H1 (cell line): ENCODE measurements at regions not wholly inside any gene's neighbourhood (a gene's known extent, or its start where the extent isn't known, plus 50 kb on each side); places are given as distances from the start of the nearest gene placed in this dataset.

ENCODE experiments used
- CTCF ChIA-PET: fragments of 300-600 bp; sonication (Branson Sonifier 250); formaldehyde crosslinking; loops from one replicate; lab custom pipeline; 2021; ENCODE audit not compliant: partially characterized antibody; lab: Charles Lee
- POLR2A ChIA-PET: fragments of 300-600 bp; sonication (Branson Sonifier 250); formaldehyde crosslinking; loops from one replicate; lab custom pipeline; 2021; ENCODE audit warnings: inconsistent platforms; ENCODE audit not compliant: partially characterized antibody; lab: Charles Lee
- DNase-seq, 2 experiments: peaks; one replicate each; pipeline versions ENCODE4 v3.0.0 to v3.0.0-alpha.2; 2010 to 2022; ENCODE audit warnings: low spot score in 2 of 2, low read depth in 1 of 2, mixed read lengths in 1 of 2
- FAIRE-seq: peaks from 2 replicates; lab custom pipeline; 2011; peaks lifted over from hg19 to GRCh38; lab: Jason Lieb, UNC
- H2AFZ ChIP-seq: 2 replicates; pipeline ENCODE4 v1.8.1; 2012; ENCODE audit warnings: low read length, inconsistent platforms
- H2AK5ac ChIP-seq: 2 replicates; pipeline ENCODE4 v1.6.1; 2013; ENCODE audit warnings: low read depth, low read length
- H2BK120ac ChIP-seq: replicated peaks from 2 replicates; pipeline ENCODE3; 2013; ENCODE audit warnings: low read depth, low read length, inconsistent platforms
- H2BK12ac ChIP-seq: 2 replicates; pipeline ENCODE4 v1.6.1; 2013; ENCODE audit warnings: low read depth, low read length
- H2BK15ac ChIP-seq: 2 replicates; pipeline ENCODE4 v1.6.1; 2013; ENCODE audit warnings: low read length
- H2BK20ac ChIP-seq: 2 replicates; pipeline ENCODE4 v1.6.1; 2013; ENCODE audit warnings: low read length
- H2BK5ac ChIP-seq: 2 replicates; pipeline ENCODE4 v1.6.1; 2013; ENCODE audit warnings: low read depth, low read length
- H3K14ac ChIP-seq: 2 replicates; pipeline ENCODE4 v1.6.1; 2013; ENCODE audit warnings: inconsistent platforms; ENCODE audit not compliant: insufficient read length
- H3K18ac ChIP-seq: 2 replicates; pipeline ENCODE4 v1.6.1; 2013; ENCODE audit warnings: low read length; ENCODE audit errors: extremely low read depth
- H3K23ac ChIP-seq: 2 replicates; pipeline ENCODE4 v1.6.1; 2013; ENCODE audit warnings: inconsistent platforms; ENCODE audit not compliant: insufficient read length
- H3K23me2 ChIP-seq: 2 replicates; pipeline ENCODE4 v1.6.1; 2013; ENCODE audit warnings: low read depth, low read length
- H3K27ac ChIP-seq: 2 replicates; pipeline ENCODE4 v1.6.1; 2011; ENCODE audit warnings: low read depth, low read length, inconsistent platforms
- H3K27me3 ChIP-seq, 4 experiments: replicated peaks in 1 of 4; 1 replicate in 1 of 4; 2 replicates in 3 of 4; pipeline versions ENCODE4 v1.6.1 to v1.8.1; 2011 to 2013; ENCODE audit warnings: low read length in 3 of 4, mild to moderate bottlenecking in 3 of 4, inconsistent platforms in 2 of 4, mixed read lengths in 2 of 4, moderate library complexity in 1 of 4; ENCODE audit not compliant: control insufficient read depth in 3 of 4, insufficient read depth in 3 of 4; ENCODE audit errors: extremely low read depth in 1 of 4
- H3K36me3 ChIP-seq, 4 experiments: 2 replicates each; pipeline versions ENCODE4 v1.6.1 to v1.8.1; 2011 to 2013; ENCODE audit warnings: mild to moderate bottlenecking in 4 of 4, low read length in 3 of 4, moderate library complexity in 2 of 4, control low read depth in 1 of 4, inconsistent platforms in 1 of 4; ENCODE audit not compliant: insufficient read depth in 4 of 4, control insufficient read depth in 2 of 4
- H3K4ac ChIP-seq: replicated peaks from 2 replicates; pipeline ENCODE3; 2013; ENCODE audit warnings: low read length, low read depth, mixed read lengths, inconsistent platforms; ENCODE audit not compliant: insufficient read length
- H3K4me1 ChIP-seq, 4 experiments: replicated peaks in 1 of 4; 1 replicate in 1 of 4; 2 replicates in 3 of 4; pipeline versions ENCODE4 v1.6.1 to v1.8.1; 2011 to 2013; ENCODE audit warnings: low read length in 3 of 4, inconsistent platforms in 2 of 4, mixed read lengths in 1 of 4; ENCODE audit not compliant: insufficient read depth in 4 of 4, control insufficient read depth in 3 of 4
- H3K4me2 ChIP-seq, 2 experiments: 2 replicates each; pipeline versions ENCODE4 v1.6.1 to v1.8.1; 2011 to 2013; ENCODE audit warnings: low read depth in 2 of 2, low read length in 2 of 2, control low read depth in 1 of 2, inconsistent platforms in 1 of 2, mild to moderate bottlenecking in 1 of 2; ENCODE audit not compliant: insufficient read depth in 1 of 2
- H3K4me3 ChIP-seq, 4 experiments: fragments of 200-600, 300-600 bp in 1 of 4; sonication (generic), shearing (Covaris generic), sonication (Bioruptor Twin) in 1 of 4; 2 replicates each; pipeline versions ENCODE4 v1.5.1 to v1.8.1; 2011 to 2016; ENCODE audit warnings: low read length in 4 of 4, low read depth in 3 of 4, control low read depth in 2 of 4, inconsistent platforms in 2 of 4, mild to moderate bottlenecking in 2 of 4, mixed read lengths in 1 of 4, moderate library complexity in 1 of 4; ENCODE audit not compliant: insufficient read depth in 2 of 4; ENCODE audit errors: extremely low read depth in 1 of 4
- H3K56ac ChIP-seq: replicated peaks from 2 replicates; pipeline ENCODE3; 2013; ENCODE audit warnings: low read depth, mild to moderate bottlenecking, mixed read lengths, low read length, inconsistent platforms; ENCODE audit not compliant: insufficient read length
- H3K79me1 ChIP-seq: 2 replicates; pipeline ENCODE4 v1.6.1; 2013; ENCODE audit warnings: low read depth, low read length, control low read depth
- H3K79me2 ChIP-seq, 2 experiments: 2 replicates each; pipeline versions ENCODE4 v1.6.1 to v1.8.1; 2012 to 2013; ENCODE audit warnings: low read length in 2 of 2, mild to moderate bottlenecking in 2 of 2, inconsistent platforms in 1 of 2; ENCODE audit not compliant: insufficient read depth in 2 of 2, control insufficient read depth in 1 of 2
- H3K9ac ChIP-seq, 4 experiments: replicated peaks in 1 of 4; 1 replicate in 1 of 4; 2 replicates in 3 of 4; pipeline versions ENCODE4 v1.6.1 to v1.8.1; 2011 to 2013; ENCODE audit warnings: low read depth in 3 of 4, low read length in 3 of 4, control low read depth in 2 of 4, mild to moderate bottlenecking in 2 of 4, moderate library complexity in 2 of 4, inconsistent platforms in 1 of 4; ENCODE audit errors: extremely low read depth in 1 of 4
- H3K9me3 ChIP-seq, 2 experiments: 2 replicates each; pipeline versions ENCODE4 v1.6.1 to v1.8.1; 2012 to 2013; ENCODE audit warnings: mild to moderate bottlenecking in 2 of 2, moderate library complexity in 2 of 2, control low read depth in 1 of 2, inconsistent platforms in 1 of 2, low read depth in 1 of 2, low read length in 1 of 2, mixed read lengths in 1 of 2; ENCODE audit not compliant: insufficient read depth in 2 of 2
- H4K20me1 ChIP-seq, 2 experiments: replicated peaks in 1 of 2; 2 replicates each; pipeline versions ENCODE3 to v1.8.1; 2011 to 2013; ENCODE audit warnings: inconsistent platforms in 2 of 2, low read length in 2 of 2, mild to moderate bottlenecking in 1 of 2; ENCODE audit not compliant: insufficient read depth in 2 of 2, control insufficient read depth in 1 of 2
- H4K5ac ChIP-seq: 2 replicates; pipeline ENCODE4 v1.6.1; 2013; ENCODE audit warnings: low read length, low read depth, mixed read lengths, inconsistent platforms; ENCODE audit not compliant: insufficient read length
- H4K8ac ChIP-seq: 2 replicates; pipeline ENCODE4 v1.8.0; 2013; ENCODE audit warnings: mild to moderate bottlenecking, moderate library complexity, low read length, inconsistent platforms; ENCODE audit not compliant: insufficient read depth; ENCODE audit errors: extremely low read depth
- H4K91ac ChIP-seq: replicated peaks from 2 replicates; pipeline ENCODE3; 2013; ENCODE audit warnings: low read length, mixed read lengths, inconsistent platforms; ENCODE audit not compliant: insufficient read length
- EGR1 ChIP-seq: IDR thresholded peaks from 2 replicates; pipeline ENCODE4 v1.6.1; 2011; ENCODE audit warnings: low read depth, low read length, borderline replicate concordance
- HDAC6 ChIP-seq: IDR thresholded peaks from one replicate; pipeline ENCODE4 v1.7.1; 2012; ENCODE audit warnings: low read depth, mild to moderate bottlenecking, inconsistent platforms, low read length, moderate library complexity
- RXRA ChIP-seq: IDR thresholded peaks from 2 replicates; pipeline ENCODE4 v1.6.1; 2011; ENCODE audit warnings: low read depth, mild to moderate bottlenecking, low read length, moderate library complexity; ENCODE audit not compliant: insufficient read depth
- ZNF274 ChIP-seq: IDR thresholded peaks from 2 replicates; pipeline ENCODE4 v1.7.0; 2012; ENCODE audit warnings: low read length, borderline replicate concordance; ENCODE audit errors: extremely low read depth
- WGBS, 2 experiments: shearing (Covaris generic) in 1 of 2; methylation state at CpG; one replicate each; pipeline versions ENCODE4 v1.1.6 to v1.1.7; 2013 to 2015; ENCODE audit warnings: low lambda C conversion rate in 2 of 2, mixed read lengths in 2 of 2, inconsistent platforms in 1 of 2, low coverage in 1 of 2, missing lambda C conversion rate in 1 of 2; ENCODE audit not compliant: insufficient replicate concordance in 2 of 2, insufficient coverage in 1 of 2, insufficient read length in 1 of 2; ENCODE audit errors: extremely low coverage in 1 of 2, missing lambda C conversion rate in 1 of 2; 5-methylcytosine and 5-hydroxymethylcytosine counted together

DNA sequence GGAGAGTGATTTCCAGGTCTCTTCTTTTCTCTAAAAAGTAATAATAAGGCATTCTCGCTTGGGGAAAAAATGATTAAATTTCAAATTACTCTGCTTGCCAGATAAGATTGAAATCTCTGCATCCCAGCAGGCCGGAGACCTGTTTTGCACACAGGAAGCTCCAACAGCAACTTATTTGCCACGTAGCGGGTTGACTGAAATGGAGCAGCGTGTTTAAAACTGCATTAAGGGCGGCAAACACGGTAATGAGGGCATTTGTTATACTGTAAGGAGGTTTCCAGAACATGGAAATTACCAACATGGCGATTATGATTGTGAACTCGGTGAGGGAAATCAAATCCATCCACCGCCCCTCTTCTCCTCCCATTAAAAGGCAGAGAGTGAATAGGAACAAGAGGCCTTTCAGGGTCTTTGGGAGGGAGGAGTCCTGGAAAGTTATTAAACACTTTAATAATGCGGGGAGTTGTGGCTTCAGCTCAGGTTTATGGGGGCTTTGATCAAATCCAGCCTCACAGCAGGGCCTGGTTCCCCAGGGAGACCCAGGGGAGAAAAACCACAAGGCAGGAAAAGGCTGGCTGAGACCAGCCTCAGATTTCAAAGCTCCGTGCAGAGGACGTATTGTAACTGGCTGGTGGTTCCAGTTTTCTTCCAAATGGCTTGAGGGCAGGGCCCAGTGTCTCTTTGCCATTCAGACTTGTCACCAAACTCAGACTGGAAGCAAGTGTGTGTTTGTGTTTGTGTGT lies 242.3 kb downstream of the TLE3 start:
- no peak overlapping the region for H3K4me3 ChIP-seq
- no peak overlapping the region for H4K8ac ChIP-seq
- DNase-seq (no peak), FAIRE-seq (no peak)
- ChIA-PET CTCF (interaction anchor here (0.8 to 1.5 kb wide), 3 partner anchors 9 to 279 kb away, joined by 3 to 5 read pairs (median 3); no protein-coding TSS in a partner anchor), POLR2A (interaction anchor here (1.3 kb wide), 1 partner anchor 243 kb away, joined by 3 read pairs; the partner anchor contains the start of gene TLE3)
- no peaks in the 10 kb centered on the region for H3K36me3 ChIP-seq
- no peak overlapping the region for H3K4me2 ChIP-seq
- H3K23ac ChIP-seq: no peak overlapping the region
- H3K23me2 ChIP-seq: 0 out of 2 replicates have a peak, but pooled peaks cover 1% of the 10 kb centered on the region
- H3K56ac ChIP-seq: no peak overlapping the region
- 0 out of 2 replicates have a peak overlapping the region, but pooled peaks have one; percentile 25 for H3K27ac ChIP-seq
- WGBS, 2 experiments: 85% methylated on average over 13 of the region's 13 CpGs; no CpG with 5 or more reads in 1 of the 2 experiments
- no peak overlapping the region for H2AK5ac ChIP-seq
- H2BK12ac ChIP-seq: no peak overlapping the region
- no peaks in the 10 kb centered on the region for H3K9me3 ChIP-seq
- no peak overlapping the region for H4K5ac ChIP-seq
- no peak overlapping the region for H2BK20ac ChIP-seq
- no peak overlapping the region for H4K91ac ChIP-seq
- H2BK120ac ChIP-seq: no peak overlapping the region
- H3K4ac ChIP-seq: no peak overlapping the region
- H3K14ac ChIP-seq: no peak overlapping the region
- H2AFZ ChIP-seq: no peak overlapping the region
- H4K20me1 ChIP-seq: no peaks in the 10 kb centered on the region
- H3K79me2 ChIP-seq: no peaks in the 10 kb centered on the region
- peaks cover 0 to 4% (median 0%) of the 10 kb centered on the region in 4 experiments; a peak in 1 of 7 replicates for H3K4me1 ChIP-seq
- no peaks in the 10 kb centered on the region for H3K27me3 ChIP-seq
- no peak for TF ChIP-seq HDAC6
- no peak for TF ChIP-seq ZNF274
- no peak for TF ChIP-seq RXRA
- TF ChIP-seq EGR1: no peak
- no peak overlapping the region for H3K18ac ChIP-seq
- H3K79me1 ChIP-seq: no peaks in the 10 kb centered on the region
- H2BK15ac ChIP-seq: no peak overlapping the region
- no peak overlapping the region for H2BK5ac ChIP-seq
- no peak overlapping the region for H3K9ac ChIP-seq
